ENCODE measurements at regions not wholly inside any gene's neighbourhood (a gene's known extent, or its start where the extent isn't known, plus 50 kb on each side); places are given as distances from the start of the nearest gene placed in this dataset.

DNA sequence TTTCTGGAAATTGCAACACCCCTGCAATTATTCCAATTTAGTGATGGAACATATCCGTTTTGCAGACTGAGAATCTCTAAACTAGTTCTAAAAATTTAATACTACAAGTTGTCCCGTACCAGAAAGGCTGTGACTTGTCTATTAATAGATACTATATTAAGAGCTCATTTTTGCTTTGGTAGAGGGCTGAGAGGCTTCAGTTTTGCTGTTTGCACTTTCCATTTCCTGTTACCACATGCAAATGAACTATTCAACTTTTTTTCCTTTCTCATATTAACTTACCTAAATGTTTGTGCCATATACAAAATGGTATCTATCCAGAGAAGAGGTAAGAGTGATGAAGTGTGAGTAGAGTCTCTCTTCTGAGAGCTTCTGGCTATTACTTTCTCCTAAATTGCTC, 101.5 kb upstream of the CRBN start:
- no peak for TF ChIP-seq ZFX (IDR thresholded peaks at IDR 0.05)
- TF ChIP-seq, protein P1, sequence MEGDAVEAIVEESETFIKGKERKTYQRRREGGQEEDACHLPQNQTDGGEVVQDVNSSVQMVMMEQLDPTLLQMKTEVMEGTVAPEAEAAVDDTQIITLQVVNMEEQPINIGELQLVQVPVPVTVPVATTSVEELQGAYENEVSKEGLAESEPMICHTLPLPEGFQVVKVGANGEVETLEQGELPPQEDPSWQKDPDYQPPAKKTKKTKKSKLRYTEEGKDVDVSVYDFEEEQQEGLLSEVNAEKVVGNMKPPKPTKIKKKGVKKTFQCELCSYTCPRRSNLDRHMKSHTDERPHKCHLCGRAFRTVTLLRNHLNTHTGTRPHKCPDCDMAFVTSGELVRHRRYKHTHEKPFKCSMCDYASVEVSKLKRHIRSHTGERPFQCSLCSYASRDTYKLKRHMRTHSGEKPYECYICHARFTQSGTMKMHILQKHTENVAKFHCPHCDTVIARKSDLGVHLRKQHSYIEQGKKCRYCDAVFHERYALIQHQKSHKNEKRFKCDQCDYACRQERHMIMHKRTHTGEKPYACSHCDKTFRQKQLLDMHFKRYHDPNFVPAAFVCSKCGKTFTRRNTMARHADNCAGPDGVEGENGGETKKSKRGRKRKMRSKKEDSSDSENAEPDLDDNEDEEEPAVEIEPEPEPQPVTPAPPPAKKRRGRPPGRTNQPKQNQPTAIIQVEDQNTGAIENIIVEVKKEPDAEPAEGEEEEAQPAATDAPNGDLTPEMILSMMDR (conservative IDR thresholded peaks at IDR 0.05) = no peak
- no peak overlapping the region for H3K27ac ChIP-seq

DNA sequence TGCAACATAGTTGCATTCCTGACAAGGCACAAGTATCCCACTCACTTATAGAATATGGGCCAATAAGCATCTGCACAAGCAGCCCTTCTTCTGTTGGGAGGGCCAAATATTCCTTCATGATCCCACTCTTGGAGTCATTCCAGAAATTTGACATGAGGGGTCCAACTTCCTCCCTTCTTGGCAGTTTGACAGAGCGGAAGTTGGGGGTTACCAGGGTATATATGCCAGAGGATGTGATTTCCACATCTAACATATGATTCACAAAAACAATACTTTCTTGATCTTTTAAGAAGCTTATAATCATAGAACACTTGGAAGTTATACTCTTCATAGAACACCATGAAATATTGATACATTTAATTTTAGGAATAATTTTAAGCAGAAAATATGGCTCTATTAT, 100.9 kb upstream of the CRBN start:
- H3K27ac ChIP-seq = no peak overlapping the region
- TF ChIP-seq, protein P1 (conservative IDR thresholded peaks at IDR 0.05) = no peak
- TF ChIP-seq ZFX (IDR thresholded peaks at IDR 0.05) = no peak

DNA sequence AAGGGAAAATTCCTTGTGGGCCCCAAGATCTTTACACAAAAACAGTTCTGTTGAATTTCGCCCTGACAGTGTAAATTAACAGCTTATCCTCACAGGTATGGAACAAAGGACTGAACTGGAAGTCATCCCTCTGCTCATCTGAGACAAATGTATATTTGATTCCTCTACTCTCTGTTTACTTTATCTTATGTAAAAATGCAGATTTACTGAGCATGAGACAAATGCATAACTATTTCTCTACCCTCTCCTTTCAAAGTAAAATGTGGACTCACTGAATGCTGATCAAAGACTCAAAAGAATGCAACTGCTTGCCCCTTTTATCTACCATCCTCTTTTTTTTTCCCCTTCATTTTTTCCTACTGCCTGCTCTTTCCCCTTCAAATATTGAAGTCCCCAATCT, 98.6 kb upstream of the CRBN start:
- TF ChIP-seq, protein P1 (conservative IDR thresholded peaks at IDR 0.05) = no peak
- no peak for TF ChIP-seq ZFX (IDR thresholded peaks at IDR 0.05)
- no peak overlapping the region for H3K27ac ChIP-seq

DNA sequence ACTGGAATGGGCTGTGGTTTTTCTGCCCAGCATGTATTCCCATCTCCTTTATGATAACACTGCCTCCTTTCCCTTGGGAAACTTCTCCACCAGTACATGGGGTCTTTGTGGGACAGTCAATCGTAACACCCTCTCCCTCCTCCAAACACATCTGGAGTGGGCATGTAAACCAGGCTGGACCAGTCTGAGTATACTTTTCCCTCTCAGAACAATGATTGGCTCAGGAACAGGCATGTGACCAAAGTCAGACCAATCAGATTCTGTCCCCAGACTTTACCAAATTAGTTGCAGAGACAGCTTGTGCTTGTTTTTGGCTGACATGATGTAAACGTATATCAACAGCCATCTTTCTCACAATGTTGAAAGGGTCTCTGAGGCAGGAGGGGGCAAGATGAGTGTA, 97.1 kb upstream of the CRBN start:
- TF ChIP-seq, protein P1 (conservative IDR thresholded peaks at IDR 0.05) = no peak
- no peak for TF ChIP-seq ZFX (IDR thresholded peaks at IDR 0.05)
- no peak overlapping the region for H3K27ac ChIP-seq

DNA sequence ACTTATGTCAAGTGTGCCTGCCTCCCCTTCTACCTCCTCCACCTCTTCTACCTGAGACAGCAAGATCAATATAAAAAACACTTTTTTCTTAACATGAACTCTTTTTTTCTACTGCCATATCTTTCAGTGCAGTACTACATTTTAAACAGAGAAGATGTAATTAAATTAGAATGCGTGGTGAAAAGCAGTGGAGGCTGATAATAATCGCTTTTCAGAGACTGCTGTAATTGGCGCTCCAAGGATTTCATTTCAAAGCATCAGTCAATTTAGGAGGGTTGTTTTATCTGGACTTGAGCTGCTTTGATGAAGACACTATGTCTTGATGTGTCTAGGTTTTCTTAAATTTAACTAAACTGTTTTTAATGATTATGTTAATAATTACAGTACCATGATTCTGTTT, 85.3 kb upstream of the CRBN start:
- no peak for TF ChIP-seq ZFX (IDR thresholded peaks at IDR 0.05)
- TF ChIP-seq, protein P1 (conservative IDR thresholded peaks at IDR 0.05) = no peak
- H3K27ac ChIP-seq = no peak overlapping the region

DNA sequence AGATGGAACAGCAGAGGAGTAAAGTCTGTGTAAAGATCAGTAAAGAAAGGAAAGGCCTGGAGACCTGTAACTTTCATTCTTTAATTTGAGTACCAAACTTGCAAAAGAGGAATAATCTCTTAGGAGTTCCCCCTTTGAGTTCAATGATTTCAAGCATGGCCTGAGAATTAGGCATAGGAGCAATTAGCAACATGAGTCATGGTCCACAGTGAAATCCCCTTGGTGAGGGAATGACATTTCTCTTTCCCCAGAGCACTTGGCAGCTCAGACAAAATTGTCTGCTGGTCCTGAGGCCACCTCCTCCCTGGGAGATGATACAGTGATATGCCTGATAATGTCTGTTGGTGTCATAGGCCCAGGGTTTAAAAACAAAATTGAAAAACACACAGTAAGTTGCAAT, 81.4 kb upstream of the CRBN start:
- H3K27ac ChIP-seq = no peak overlapping the region
- TF ChIP-seq ZFX (IDR thresholded peaks at IDR 0.05) = no peak

DNA sequence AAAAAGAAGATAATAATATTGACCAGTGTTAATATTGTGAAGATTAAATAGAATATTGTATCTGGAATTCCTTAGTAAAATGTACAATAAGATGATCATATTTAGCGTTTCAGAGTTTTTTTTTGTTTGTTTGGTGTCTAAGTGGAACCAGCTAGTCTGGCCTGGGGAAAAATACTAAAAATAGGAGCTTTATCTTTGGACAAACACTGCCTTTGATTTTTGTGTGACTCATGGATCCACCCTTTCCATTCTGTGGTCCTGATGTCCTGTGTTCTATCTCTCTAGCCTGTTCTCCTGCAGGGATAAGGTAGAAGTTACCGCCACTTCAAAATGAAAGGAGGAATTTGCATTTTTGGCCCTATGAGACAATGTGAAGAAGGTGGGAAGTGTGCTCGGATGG, 79.7 kb upstream of the CRBN start:
- H3K27ac ChIP-seq = no peak overlapping the region
- TF ChIP-seq ZFX (IDR thresholded peaks at IDR 0.05) = no peak
- TF ChIP-seq, protein P1 (conservative IDR thresholded peaks at IDR 0.05) = no peak

DNA sequence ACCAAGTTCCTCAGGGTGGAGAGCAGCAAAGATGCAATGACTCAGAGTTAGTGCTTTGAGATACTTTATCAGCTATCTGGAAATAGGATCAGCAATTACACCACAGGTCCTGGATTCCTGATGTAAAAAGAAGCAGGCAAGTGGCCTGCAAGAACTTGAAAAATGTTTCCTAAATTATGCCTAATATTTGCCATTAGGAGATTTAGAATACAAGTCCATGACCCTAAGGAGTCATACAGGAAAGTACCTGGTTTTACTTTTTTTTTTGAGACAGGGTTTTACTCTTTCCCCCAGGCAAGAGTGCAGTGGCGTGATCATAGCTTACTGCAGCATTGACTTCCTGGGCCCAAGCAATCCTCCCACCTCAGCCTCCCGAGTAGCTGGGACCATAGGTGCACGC, 78.8 kb upstream of the CRBN start:
- no peak for TF ChIP-seq ZFX (IDR thresholded peaks at IDR 0.05)
- TF ChIP-seq, protein P1 (conservative IDR thresholded peaks at IDR 0.05) = no peak
- H3K27ac ChIP-seq = no peak overlapping the region

Data from C4-2B (cell line).